Testis (tissue), 2 donors: ENCODE measurements at regions not wholly inside any gene's neighbourhood (a gene's known extent, or its start where the extent isn't known, plus 50 kb on each side); places are given as distances from the start of the nearest gene placed in this dataset.

Source experiments
- CTCF ChIP-seq, 3 experiments: fragments of 450-650 bp in 2 of 3; fragments of 200-600 bp in 1 of 3; sonication (generic) in 1 of 3; IDR thresholded peaks; one replicate each; pipeline ENCODE4 v1.5.1; 2016 to 2019; ENCODE audit warnings: antibody characterized with exemption in 3 of 3, mild to moderate bottlenecking in 2 of 3, moderate library complexity in 1 of 3
- POLR2A ChIP-seq: fragments of 450-650 bp; IDR thresholded peaks from one replicate; pipeline ENCODE4 v1.6.1; 2017; ENCODE audit warnings: antibody characterized with exemption, mild to moderate bottlenecking, moderate library complexity

- no peak for TF ChIP-seq POLR2A
- no peak for TF ChIP-seq CTCF (IDR thresholded peaks at IDR 0.05)
These were observed 256.7 kb downstream of the BMP7 start for GRCh38 chr20:57009775-57010174.
